Keratinocyte (primary cell): ENCODE measurements at regions not wholly inside any gene's neighbourhood (a gene's known extent, or its start where the extent isn't known, plus 50 kb on each side); places are given as distances from the start of the nearest gene placed in this dataset.

Source experiments
- DNase-seq: peaks from one replicate; pipeline ENCODE4 v3.0.0-alpha.2; 2011; ENCODE audit warnings: low read depth, missing footprints, low spot score
- FAIRE-seq: peaks from 2 replicates; lab custom pipeline; 2011; peaks lifted over from hg19 to GRCh38; lab: Jason Lieb, UNC
- H2AFZ ChIP-seq: 2 replicates; pipeline ENCODE4 v1.6.0; 2012; ENCODE audit warnings: low read length, control low read depth, inconsistent platforms; ENCODE audit not compliant: control insufficient read depth
- H3K27ac ChIP-seq: 2 replicates; pipeline ENCODE4 v1.5.1; 2011; ENCODE audit warnings: low read length; ENCODE audit not compliant: control insufficient read depth, insufficient read depth
- H3K27me3 ChIP-seq: 3 replicates; pipeline ENCODE4 v1.6.0; 2011; ENCODE audit warnings: low read length; ENCODE audit not compliant: control insufficient read depth, insufficient read depth; ENCODE audit errors: extremely low read depth
- H3K36me3 ChIP-seq, 2 experiments: 2 replicates in 1 of 2; 3 replicates in 1 of 2; pipeline ENCODE4 v1.5.1; 2011; ENCODE audit warnings: low read length in 2 of 2, mild to moderate bottlenecking in 1 of 2; ENCODE audit not compliant: control insufficient read depth in 2 of 2, insufficient read depth in 2 of 2; ENCODE audit errors: extremely low read depth in 1 of 2
- H3K4me1 ChIP-seq: 3 replicates; pipeline ENCODE4 v1.5.1; 2011; ENCODE audit warnings: low read length; ENCODE audit not compliant: control insufficient read depth, insufficient read depth; ENCODE audit errors: extremely low read depth
- H3K4me2 ChIP-seq: 3 replicates; pipeline ENCODE4 v1.6.0; 2011; ENCODE audit warnings: low read depth, low read length; ENCODE audit not compliant: control insufficient read depth, insufficient read depth; ENCODE audit errors: extremely low read depth
- H3K4me3 ChIP-seq, 3 experiments: fragments of 200-600 bp in 1 of 3; sonication (generic) in 1 of 3; 2 replicates in 2 of 3; 3 replicates in 1 of 3; pipeline ENCODE4 v1.5.1; 2011 to 2016; ENCODE audit warnings: low read length in 3 of 3, mild to moderate bottlenecking in 3 of 3, control low read depth in 2 of 3, inconsistent platforms in 1 of 3, low read depth in 1 of 3, mixed read lengths in 1 of 3, mixed run types in 1 of 3, moderate library complexity in 1 of 3; ENCODE audit not compliant: control insufficient read depth in 2 of 3, insufficient read depth in 2 of 3; ENCODE audit errors: extremely low read depth in 1 of 3
- H3K79me2 ChIP-seq: 2 replicates; pipeline ENCODE4 v1.6.0; 2012; ENCODE audit warnings: low read length; ENCODE audit not compliant: control insufficient read depth, insufficient read depth
- H3K9ac ChIP-seq: 3 replicates; pipeline ENCODE4 v1.6.0; 2011; ENCODE audit warnings: low read length; ENCODE audit not compliant: control insufficient read depth, insufficient read depth; ENCODE audit errors: extremely low read depth
- H3K9me1 ChIP-seq: 3 replicates; pipeline ENCODE4 v1.6.0; 2011; ENCODE audit warnings: low read length; ENCODE audit not compliant: control insufficient read depth, insufficient read depth; ENCODE audit errors: extremely low read depth
- H3K9me3 ChIP-seq: 2 replicates; pipeline ENCODE4 v1.5.1; 2012; ENCODE audit warnings: low read depth, low read length; ENCODE audit not compliant: control insufficient read depth
- H4K20me1 ChIP-seq: 3 replicates; pipeline ENCODE4 v1.6.0; 2011; ENCODE audit warnings: low read length; ENCODE audit not compliant: control insufficient read depth, insufficient read depth; ENCODE audit errors: extremely low read depth
- CTCF ChIP-seq, 3 experiments: IDR thresholded peaks in 1 of 3; conservative IDR thresholded peaks in 1 of 3; optimal IDR thresholded peaks in 1 of 3; 2 replicates in 2 of 3; 3 replicates in 1 of 3; pipeline versions ENCODE3 to v1.5.1; 2011; ENCODE audit warnings: low read length in 3 of 3, mild to moderate bottlenecking in 3 of 3, moderate library complexity in 2 of 3, control low read depth in 1 of 3, inconsistent platforms in 1 of 3; ENCODE audit not compliant: insufficient read depth in 2 of 3; ENCODE audit errors: extremely low read depth in 1 of 3
- EZH2 ChIP-seq: IDR thresholded peaks from one replicate; pipeline ENCODE4 v1.6.1; 2012; ENCODE audit warnings: inconsistent platforms, mild to moderate bottlenecking, low read length, moderate library complexity
- dilution Hi-C: fragments of 300-500 bp; cut with MboI; formaldehyde crosslinking; loops from one replicate; pipeline ENCODE4 v1.7.0; 2020; ENCODE audit warnings: low sequenced_read_pairs; ENCODE audit not compliant: extremely low pct_ligation_motif_present

GRCh38 chr3:72080800-72081199 is 295.9 kb upstream of the PROK2 start:
- dilution Hi-C loops, result no loop called here
- no peak overlapping the region for H3K4me3 ChIP-seq
- FAIRE-seq, result no peak
- H3K27ac ChIP-seq, result no peak overlapping the region
- DNase-seq, result no peak
- H3K27me3 ChIP-seq, result peaks cover 3% of the 10 kb centered on the region
- TF ChIP-seq CTCF (optimal IDR thresholded peaks at IDR 0.05 in 1 of 3, IDR thresholded peaks at IDR 0.05 in 1 of 3, conservative IDR thresholded peaks at IDR 0.05 in 1 of 3; ENCODE audit: extremely low read depth in 1 of 3, insufficient read depth in 2 of 3, low read length in 3 of 3), result no peak
- no peak for TF ChIP-seq EZH2
- H2AFZ ChIP-seq, result no peak overlapping the region
- H3K4me1 ChIP-seq, result no peaks in the 10 kb centered on the region
- H3K9me1 ChIP-seq, result no peaks in the 10 kb centered on the region
- H4K20me1 ChIP-seq, result no peaks in the 10 kb centered on the region
- H3K9me3 ChIP-seq, result peaks cover under 1% of the 10 kb centered on the region
- no peak overlapping the region for H3K4me2 ChIP-seq
- no peak overlapping the region for H3K9ac ChIP-seq
- no peaks in the 10 kb centered on the region for H3K36me3 ChIP-seq
- H3K79me2 ChIP-seq, result no peaks in the 10 kb centered on the region

GRCh38 chr3:72080095-72080494 is 295.1 kb upstream of the PROK2 start:
- H3K4me2 ChIP-seq, result no peak overlapping the region
- no peaks in the 10 kb centered on the region for H3K9me1 ChIP-seq
- H3K36me3 ChIP-seq, result no peaks in the 10 kb centered on the region
- H2AFZ ChIP-seq, result no peak overlapping the region
- no peaks in the 10 kb centered on the region for H3K79me2 ChIP-seq
- H3K27me3 ChIP-seq, result peaks cover 3% of the 10 kb centered on the region
- no peak for FAIRE-seq
- dilution Hi-C loops, result no loop called here
- no peaks in the 10 kb centered on the region for H3K4me1 ChIP-seq
- H3K9ac ChIP-seq, result no peak overlapping the region
- peaks cover 3% of the 10 kb centered on the region for H3K9me3 ChIP-seq
- DNase-seq, result no peak
- no peak for TF ChIP-seq CTCF (optimal IDR thresholded peaks at IDR 0.05 in 1 of 3, IDR thresholded peaks at IDR 0.05 in 1 of 3, conservative IDR thresholded peaks at IDR 0.05 in 1 of 3; ENCODE audit: extremely low read depth in 1 of 3, insufficient read depth in 2 of 3, low read length in 3 of 3)
- no peak for TF ChIP-seq EZH2
- H3K27ac ChIP-seq, result no peak overlapping the region
- H4K20me1 ChIP-seq, result no peaks in the 10 kb centered on the region
- no peak overlapping the region for H3K4me3 ChIP-seq
